ENCODE measurements at regions not wholly inside any gene's neighbourhood (a gene's known extent, or its start where the extent isn't known, plus 50 kb on each side); places are given as distances from the start of the nearest gene placed in this dataset.

GRCh38 chr1:36584874-36585453, 102.3 kb upstream of the CSF3R start:
- TF ChIP-seq PKNOX1 (IDR thresholded peaks at IDR 0.05): no peak
- no peak for TF ChIP-seq FOXA1 (IDR thresholded peaks at IDR 0.05)
